HG02588 (cell line): ENCODE measurements at regions not wholly inside any gene's neighbourhood (a gene's known extent, or its start where the extent isn't known, plus 50 kb on each side); places are given as distances from the start of the nearest gene placed in this dataset.

ENCODE experiments used
- ATAC-seq: cut with Tn5 transposase; IDR thresholded peaks from one replicate; pipeline ENCODE4 v1.9.1; 2021; ENCODE audit warnings: mild to moderate bottlenecking, moderate library complexity; ENCODE audit not compliant: unreplicated experiment

DNA sequence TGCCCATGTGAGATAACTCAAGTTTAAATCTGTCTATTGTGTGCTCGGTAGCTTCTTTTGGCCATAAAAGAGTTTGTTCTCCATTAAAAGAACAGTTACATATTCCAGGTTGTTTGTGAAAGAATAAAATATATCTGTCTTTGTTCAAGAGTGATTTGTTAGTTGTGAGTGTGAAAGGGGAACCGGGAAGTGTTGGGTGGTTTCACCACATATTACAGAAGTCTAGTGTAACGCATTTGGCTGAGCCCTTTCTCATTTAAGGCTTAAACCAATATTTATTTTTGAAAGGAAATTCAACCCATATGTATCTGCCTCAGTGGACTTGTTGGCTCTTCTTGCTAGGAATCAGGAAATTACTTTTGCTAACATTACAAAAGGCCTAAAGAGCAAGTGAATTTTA is 54.1 kb upstream of the DMRTA1 start:
- ATAC-seq, result no peak

DNA sequence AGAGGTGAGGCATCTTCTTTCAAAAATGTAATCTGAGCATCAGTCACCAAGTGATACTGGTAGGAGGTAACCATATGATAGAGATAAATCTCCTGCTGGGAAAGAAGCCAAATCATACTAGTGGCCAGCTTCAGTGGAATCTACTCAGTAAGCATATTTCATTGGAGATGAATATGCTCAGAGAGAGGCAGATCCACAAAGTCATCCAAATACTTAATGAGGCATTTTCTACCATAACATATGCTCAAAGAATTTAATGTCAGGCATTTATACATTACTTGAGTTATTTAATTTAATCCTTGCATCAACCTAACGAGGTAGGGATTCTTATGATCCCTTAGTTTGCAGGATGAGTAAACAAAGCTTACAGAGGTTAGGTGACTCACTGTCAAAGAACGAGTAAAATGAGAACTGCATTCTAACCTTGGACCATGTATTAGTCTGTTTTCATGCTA is 50.9 kb upstream of the DMRTA1 start:
- no peak for ATAC-seq
